GM12801 (cell line): ENCODE measurements at regions not wholly inside any gene's neighbourhood (a gene's known extent, or its start where the extent isn't known, plus 50 kb on each side); places are given as distances from the start of the nearest gene placed in this dataset.

Experiments
- CTCF ChIP-seq: IDR thresholded peaks from one replicate; pipeline ENCODE4 v1.5.1; 2011; ENCODE audit warnings: control low read depth; ENCODE audit not compliant: insufficient read length; ENCODE audit errors: extremely low read depth

DNA sequence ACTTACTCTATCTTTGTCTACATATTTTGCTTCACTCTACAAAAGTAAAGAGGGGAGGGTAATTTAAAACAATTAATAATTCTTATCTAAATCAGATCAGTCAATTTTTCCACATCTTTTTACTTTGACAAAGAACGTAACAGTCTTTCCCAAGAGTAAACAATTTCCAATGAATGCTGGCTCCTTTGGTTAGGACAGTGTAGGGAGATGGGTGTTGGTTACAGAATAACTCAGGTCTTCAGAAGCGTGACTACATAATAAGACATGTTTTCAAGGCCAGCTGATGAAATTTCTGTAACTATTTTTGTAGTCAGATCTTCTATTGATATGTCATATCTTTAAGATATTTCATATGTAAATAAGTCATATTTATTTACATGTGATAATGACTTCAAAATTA, 183.0 kb upstream of the CAND1 start:
- no peak for TF ChIP-seq CTCF

DNA sequence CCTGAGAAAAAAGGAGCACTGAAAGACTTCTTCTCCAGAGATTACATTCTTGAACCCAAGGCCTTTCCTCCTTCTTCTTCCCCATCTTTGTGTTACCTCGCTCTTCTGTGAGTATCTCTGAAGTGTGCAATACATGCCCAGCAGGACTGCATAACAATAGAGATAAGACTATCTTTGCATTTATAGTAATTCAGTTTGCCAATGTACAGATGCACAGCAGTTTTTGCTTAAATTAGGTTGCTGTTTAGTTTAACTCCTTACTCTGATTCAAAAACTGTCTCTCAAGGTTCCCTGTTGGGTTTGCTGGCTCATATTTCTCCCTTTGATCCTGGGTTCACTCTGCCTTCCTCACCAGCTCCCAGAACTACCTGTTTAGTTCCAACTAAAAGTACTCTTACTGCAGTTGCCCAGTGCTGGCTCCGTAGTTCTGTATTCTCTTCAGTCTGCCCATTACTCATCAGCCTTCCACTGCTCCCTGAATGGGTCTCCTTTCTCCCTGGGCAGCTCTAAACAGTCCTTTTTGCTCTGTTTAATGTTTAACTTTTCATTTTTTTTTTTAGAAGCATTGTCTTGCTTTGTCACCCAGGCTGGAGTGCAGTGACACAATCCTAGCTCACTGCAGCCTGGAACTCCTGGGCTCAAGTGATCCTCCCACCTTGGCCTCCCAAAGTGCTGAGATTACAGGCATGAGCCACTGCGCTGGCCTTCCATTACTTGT, 180.6 kb upstream of the CAND1 start:
- TF ChIP-seq CTCF, result no peak

DNA sequence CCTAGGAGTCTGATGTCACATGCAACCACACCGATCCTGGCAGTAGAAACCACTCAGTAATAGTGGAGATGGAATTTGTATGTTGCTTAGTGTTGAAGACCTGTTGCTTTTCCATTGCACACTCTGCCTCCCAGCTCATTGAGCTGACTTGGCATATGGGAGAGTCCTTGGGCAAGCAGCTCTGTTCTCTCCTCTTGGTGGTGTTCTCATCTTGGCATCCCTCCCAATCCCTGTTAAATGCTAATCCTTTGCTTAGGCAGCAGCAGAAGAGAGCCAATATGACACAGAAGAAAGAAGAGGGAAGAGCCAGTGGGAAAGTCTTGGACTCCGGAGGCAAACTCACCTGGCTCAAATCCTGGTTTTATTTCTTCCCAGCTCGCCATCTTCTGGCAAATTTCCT, 178.0 kb upstream of the CAND1 start:
- TF ChIP-seq CTCF, result no peak

GRCh38 chr12:67091678-67092077, 177.5 kb upstream of the CAND1 start:
- TF ChIP-seq CTCF, result no peak

DNA sequence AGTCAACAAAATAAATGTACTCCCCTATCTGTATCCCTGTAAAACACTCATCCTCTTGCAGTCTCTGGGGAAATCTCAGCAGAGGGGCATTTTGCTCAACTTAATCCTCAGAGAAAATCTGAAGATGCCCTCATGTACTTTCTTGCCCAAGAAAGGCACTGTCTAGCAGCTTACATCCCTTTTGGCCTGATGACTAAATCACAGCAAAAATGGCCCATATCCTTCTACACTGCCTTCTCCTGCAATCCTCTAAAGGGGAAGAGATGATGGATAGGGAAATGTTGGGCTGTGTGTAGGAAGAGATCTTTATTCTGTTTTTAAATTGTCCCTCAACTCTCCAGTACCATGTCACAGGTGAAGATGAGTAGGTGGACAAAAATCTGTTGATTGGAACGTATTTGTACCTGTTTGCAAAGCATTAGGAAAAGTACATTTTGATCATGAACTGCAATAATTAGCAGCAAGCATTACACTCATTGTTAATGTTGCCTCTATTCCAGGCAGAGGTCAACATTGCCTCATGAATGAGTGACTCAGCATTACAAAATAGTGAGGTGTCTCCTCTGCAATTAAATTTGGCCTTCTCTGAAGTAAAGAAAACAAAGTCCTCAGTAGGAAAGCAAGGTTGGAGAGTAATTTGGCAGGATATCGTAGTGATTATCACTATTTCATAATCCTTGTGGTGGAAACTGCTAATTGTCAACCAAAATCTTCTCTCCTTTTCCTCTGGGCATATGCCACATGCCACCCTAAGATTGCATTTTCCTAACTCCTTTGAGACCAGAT, 172.4 kb upstream of the CAND1 start:
- no peak for TF ChIP-seq CTCF

DNA sequence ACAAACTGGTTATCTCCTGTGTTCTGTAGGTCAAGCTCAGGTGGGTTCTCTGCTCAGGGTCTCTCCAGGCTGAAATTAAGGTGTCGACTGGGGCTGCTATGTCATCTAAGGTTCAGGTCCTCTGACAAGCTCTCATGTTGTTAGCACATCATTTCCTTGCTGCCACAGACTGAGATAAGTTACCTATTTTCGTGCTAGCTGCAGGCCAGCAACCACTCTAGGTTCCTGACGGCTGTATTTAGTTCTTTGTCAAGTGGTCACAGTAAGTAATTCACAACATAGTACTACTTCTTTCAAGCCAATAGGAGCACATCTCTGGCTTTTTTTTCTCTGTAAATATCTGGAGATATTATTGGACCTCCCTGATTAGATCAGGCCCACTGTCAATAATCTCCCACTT, 169.3 kb upstream of the CAND1 start:
- no peak for TF ChIP-seq CTCF

- TF ChIP-seq CTCF, result no peak
Observed at GRCh38 chr12:67103521-67103920, 165.6 kb upstream of the CAND1 start.
